SU-DHL-6 (cell line): ENCODE measurements at regions not wholly inside any gene's neighbourhood (a gene's known extent, or its start where the extent isn't known, plus 50 kb on each side); places are given as distances from the start of the nearest gene placed in this dataset.

ENCODE experiments used
- EZH2phosphoT487 ChIP-seq: fragments of 200-600 bp; sonication (generic), shearing (Covaris generic); conservative IDR thresholded peaks from 2 replicates; pipeline ENCODE4 v1.6.1; 2018; ENCODE audit warnings: mild to moderate bottlenecking, antibody characterized with exemption, low read length, moderate library complexity, mixed read lengths
- TF ChIP-seq, protein P1 (sequence below): fragments of 200-600 bp; sonication (generic); IDR thresholded peaks from one replicate; pipeline ENCODE4 v1.5.1; 2017; ENCODE audit warnings: antibody characterized with exemption, mild to moderate bottlenecking, low read length, moderate library complexity; ENCODE audit not compliant: insufficient read depth, poor library complexity, severe bottlenecking

DNA sequence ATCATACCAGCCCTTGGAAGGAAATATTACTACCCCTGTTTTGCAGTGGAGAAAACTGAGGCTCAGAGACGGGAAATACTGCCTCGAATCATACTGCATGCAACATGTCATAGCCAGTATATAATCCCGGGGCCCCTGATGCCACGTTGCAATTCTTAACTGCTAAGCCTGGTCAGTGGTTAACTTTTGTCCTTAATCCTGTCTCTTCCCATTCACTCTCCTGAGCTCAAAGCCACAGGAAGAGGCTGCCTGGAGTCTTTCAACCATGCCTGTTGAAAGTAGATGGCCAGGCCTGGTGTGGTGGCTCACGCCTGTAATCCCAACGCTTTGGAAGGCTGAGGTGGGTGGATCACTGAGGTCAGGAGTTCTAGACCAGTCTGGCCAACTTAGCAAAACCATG is 166.6 kb downstream of the MIAT start:
- TF ChIP-seq, protein P1, sequence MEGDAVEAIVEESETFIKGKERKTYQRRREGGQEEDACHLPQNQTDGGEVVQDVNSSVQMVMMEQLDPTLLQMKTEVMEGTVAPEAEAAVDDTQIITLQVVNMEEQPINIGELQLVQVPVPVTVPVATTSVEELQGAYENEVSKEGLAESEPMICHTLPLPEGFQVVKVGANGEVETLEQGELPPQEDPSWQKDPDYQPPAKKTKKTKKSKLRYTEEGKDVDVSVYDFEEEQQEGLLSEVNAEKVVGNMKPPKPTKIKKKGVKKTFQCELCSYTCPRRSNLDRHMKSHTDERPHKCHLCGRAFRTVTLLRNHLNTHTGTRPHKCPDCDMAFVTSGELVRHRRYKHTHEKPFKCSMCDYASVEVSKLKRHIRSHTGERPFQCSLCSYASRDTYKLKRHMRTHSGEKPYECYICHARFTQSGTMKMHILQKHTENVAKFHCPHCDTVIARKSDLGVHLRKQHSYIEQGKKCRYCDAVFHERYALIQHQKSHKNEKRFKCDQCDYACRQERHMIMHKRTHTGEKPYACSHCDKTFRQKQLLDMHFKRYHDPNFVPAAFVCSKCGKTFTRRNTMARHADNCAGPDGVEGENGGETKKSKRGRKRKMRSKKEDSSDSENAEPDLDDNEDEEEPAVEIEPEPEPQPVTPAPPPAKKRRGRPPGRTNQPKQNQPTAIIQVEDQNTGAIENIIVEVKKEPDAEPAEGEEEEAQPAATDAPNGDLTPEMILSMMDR, result no peak
- no peak for TF ChIP-seq EZH2phosphoT487
